Muscle of arm (tissue), 1 donor: ENCODE measurements at regions not wholly inside any gene's neighbourhood (a gene's known extent, or its start where the extent isn't known, plus 50 kb on each side); places are given as distances from the start of the nearest gene placed in this dataset.

ENCODE experiments used
- DNase-seq: peaks from one replicate; pipeline ENCODE4 v3.0.0-alpha.2; 2013

- no peak for DNase-seq
Measured at GRCh38 chr2:129741165-129741564, 238.3 kb upstream of the RAB6C start.

GRCh38 chr2:129741623-129742022 is 237.8 kb upstream of the RAB6C start:
- DNase-seq, result no peak

GRCh38 chr2:129742415-129743180 is 236.9 kb upstream of the RAB6C start:
- no peak for DNase-seq

GRCh38 chr2:129744141-129744540 is 235.3 kb upstream of the RAB6C start:
- DNase-seq, result no peak

- peak; percentile 85 for DNase-seq
Measured at GRCh38 chr2:129744649-129745048, 234.8 kb upstream of the RAB6C start.

DNA sequence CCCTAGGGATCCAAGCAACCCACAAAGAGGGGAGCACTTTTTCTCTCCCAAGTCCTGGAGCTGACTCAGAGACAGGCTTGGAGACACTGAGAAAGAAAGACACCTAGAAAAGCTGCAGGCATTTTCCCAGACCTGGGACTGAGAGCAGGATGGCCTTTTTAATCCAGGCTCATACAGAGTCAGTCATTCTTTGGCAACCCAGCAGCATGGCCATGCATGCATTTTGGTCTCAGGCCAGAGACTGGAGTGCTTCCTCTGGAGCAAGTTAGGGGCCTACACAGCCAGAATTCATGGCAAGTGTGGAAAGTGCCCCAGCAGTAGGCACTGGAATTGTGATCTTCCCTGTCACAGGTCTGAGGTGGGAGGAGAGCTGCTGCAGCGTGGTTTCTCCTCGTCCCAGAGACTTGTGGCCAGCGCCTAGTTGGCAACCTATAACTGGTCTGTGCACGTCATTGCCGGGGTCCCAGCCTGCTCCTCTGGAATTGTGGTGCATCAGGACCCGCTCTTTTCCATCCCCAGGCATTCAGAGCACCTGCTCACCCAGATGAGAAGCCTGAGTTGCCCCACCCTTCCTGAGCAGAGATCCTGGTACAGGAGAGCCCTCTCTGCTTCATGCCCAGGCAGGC is 231.9 kb upstream of the RAB6C start:
- no peak for DNase-seq

DNA sequence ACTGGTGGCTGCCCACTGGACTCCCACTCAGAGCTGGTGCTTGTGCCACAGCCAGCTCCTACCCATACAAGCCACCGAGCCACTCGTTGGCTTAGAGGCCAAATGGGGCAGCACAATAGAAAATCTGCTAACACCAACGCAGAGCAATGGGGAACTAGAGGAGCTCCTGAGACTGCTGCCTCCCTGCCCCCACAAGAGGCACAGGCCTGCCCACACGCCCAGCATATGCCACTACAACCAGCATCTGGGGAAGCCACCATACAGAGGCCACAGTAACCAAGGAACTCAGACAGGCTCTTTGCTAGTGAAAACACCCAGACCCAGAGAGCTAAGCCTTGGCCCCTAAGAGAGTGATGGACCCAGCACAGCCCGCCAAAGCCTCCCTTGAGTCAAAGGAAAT is 231.2 kb upstream of the RAB6C start:
- no peak for DNase-seq

DNA sequence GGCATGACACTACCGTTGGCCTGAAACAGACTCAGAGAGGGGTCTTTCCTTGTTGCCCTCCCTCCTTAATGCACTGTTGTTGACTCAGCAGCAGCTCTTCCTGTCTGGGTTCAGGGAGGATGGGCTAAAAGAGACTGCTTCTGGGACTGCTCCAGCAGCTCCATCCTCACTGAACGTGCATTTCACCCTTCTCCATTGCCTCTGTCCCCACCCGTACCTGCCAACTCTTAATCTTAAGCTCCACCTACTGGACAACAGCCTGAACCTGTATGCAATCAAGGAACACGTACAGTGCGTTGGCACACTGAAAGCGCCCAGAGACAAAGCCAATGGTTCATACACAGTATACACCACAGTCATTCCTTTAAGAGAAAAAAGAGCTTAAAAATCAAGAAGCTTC is 230.8 kb upstream of the RAB6C start:
- DNase-seq, result no peak

- DNase-seq, result no peak
Measured at GRCh38 chr2:129751409-129751808, 228.1 kb upstream of the RAB6C start.

GRCh38 chr2:129752176-129752575 is 227.3 kb upstream of the RAB6C start:
- no peak for DNase-seq

- DNase-seq, result no peak
Measured at GRCh38 chr2:129752686-129753085, 226.8 kb upstream of the RAB6C start.

- DNase-seq, result no peak
Measured at GRCh38 chr2:129753261-129753660, 226.2 kb upstream of the RAB6C start.

- no peak for DNase-seq
Measured at GRCh38 chr2:129754421-129754820, 225.0 kb upstream of the RAB6C start.

DNA sequence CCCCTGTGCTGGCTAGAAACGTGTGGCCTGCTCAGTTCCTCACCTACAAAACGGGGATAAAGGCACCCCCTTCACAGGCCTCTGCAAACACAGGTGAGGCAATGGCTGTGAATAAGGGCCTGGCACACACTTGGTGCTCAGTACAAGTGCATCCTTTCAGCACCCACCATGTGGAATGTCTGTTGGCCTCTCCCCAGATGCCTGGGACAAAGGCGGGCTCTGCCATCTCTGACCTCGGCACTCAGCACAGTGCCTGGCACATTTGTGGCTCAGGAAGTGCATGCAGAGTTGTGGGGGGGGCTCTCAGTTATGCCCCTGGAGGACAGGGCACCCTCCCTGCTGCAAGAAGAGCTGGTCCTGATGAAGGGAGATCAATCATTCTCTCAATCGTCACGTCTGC is 224.6 kb upstream of the RAB6C start:
- DNase-seq, result no peak

GRCh38 chr2:129755786-129756185 is 223.7 kb upstream of the RAB6C start:
- DNase-seq, result no peak

DNA sequence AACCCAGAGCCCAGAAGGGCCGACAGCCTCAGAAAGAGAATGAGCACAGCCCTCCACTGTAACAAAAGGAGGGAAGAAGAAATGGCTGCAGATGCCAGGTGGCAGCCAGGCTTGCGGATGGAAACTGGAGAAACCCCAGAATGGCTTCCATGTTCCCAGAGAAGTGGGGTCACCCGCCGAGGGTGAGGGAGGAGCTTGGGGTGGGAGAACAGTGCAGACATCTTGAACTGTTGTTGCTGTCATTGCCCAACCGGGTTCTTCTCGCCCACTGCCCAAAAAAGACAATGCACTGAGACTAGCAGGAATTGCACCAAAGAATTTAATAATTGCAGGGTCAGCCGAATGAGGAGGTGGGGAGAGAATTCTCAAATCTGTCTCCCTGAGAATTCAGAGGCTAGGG is 223.2 kb upstream of the RAB6C start:
- DNase-seq, result no peak

GRCh38 chr2:129757366-129757914 is 222.0 kb upstream of the RAB6C start:
- DNase-seq, result no peak

- DNase-seq, result peak; percentile 23
Measured at GRCh38 chr2:129757915-129758783, 221.3 kb upstream of the RAB6C start.

- no peak for DNase-seq
Measured at GRCh38 chr2:129758784-129759471, 220.5 kb upstream of the RAB6C start.

DNA sequence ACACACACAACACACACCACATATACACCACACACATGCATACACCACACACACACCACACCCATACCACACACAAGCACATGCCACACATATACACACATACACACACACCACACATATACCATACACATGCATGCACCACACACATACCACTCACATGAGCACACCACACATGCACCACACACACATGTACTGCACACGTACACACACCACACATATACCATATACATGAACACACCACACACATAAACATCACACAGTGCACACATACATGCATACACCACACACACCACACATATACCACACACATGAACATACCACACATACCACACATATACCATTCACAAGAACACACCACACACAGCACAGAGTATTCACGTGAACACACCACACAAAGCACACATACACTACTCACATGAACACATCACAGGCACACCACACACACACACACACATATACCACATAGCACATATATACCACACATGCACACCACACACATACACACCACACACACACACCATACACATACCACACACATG is 219.9 kb upstream of the RAB6C start:
- no peak for DNase-seq

- no peak for DNase-seq
Measured at GRCh38 chr2:129760669-129761068, 218.8 kb upstream of the RAB6C start.
